ENCODE measurements at regions not wholly inside any gene's neighbourhood (a gene's known extent, or its start where the extent isn't known, plus 50 kb on each side); places are given as distances from the start of the nearest gene placed in this dataset.

DNA sequence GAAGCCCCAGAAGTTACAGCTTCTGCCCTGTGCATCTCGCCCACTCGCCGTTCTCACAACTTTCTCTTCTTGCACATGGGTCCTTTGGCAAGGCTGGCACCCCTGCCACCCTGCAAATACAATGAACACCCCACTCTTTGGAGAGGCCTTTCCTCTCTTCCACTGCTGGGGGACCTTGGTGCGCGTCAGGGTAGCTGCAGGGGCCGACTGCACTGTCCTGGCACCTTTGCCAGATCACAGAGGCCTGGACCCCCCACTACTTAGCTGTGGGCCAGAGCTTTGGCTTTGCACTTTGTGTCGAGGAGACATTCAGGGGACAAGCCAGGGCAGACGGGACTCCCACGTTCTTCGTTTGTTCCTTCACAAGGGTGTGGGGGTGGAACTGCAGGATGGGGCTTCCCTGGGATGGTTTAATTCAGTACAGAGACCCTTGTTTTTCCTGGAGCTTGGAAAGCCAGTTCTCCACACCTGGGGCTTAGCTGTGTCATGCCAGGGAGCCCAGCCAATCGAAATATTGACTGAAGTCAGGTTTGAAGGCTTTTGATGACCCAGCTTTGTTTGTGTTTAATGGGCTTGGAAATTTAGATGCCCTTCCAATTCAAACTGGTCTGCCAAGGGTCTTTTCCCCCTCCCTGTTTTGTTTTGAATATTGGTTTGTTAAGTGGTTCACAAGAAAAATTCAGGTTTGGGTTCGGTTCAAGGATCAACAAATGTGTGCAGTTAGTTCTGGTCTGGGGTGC lies 256.1 kb upstream of the TLE3 start:
- no peaks in the 10 kb centered on the region for H3K36me3 Mint-ChIP-seq (ENCODE audit: insufficient read depth)
- no peaks in the 10 kb centered on the region for H3K4me1 Mint-ChIP-seq (ENCODE audit: low read depth)
- ATAC-seq, result no peak
- no peak for DNase-seq
- H3K4me3 Mint-ChIP-seq, result no peak overlapping the region
- no peaks in the 10 kb centered on the region for H3K9me3 Mint-ChIP-seq
- peaks cover 9% of the 10 kb centered on the region for H3K27me3 Mint-ChIP-seq (ENCODE audit: low read depth)

DNA sequence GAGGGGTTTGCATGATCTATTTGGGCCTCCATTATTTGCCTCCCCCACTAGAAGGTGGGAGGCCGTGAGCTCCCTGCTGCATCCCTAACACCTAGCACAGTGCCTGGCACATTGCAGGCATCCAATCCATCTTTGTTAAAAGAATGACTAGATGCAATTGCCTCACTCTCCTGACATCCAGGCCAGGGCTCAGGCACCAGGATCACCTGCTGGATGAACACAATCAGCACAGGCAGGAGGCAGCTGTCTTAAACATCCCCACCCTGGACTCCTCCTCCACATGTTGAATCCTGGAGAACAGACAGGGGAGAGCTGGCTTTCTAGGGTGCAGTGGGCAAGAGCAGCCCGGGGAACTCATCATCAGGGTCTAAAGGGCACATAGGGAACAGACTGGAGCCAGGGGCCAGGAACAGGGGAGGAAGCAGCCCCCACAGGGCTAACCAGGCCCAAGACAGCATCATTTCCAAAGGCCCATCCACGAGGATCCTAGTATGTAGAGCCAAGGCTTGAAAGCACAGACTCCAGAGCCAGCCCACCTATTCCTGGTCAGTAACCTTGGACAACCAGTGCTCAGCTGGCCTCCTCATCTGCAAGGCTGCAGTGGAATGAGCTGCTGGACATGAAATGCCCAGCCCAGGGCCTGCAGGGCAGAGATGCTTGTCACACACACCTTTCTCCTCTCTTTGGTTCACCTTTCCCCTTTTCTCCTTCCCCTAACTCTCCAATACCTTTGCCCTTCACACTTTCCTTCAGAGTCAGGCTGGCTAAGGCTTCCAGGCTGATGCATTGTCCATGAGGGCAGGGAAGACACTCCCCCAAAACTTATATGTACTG lies 254.4 kb upstream of the TLE3 start:
- Mint-ChIP-seq H3K36me3 (ENCODE audit: insufficient read depth) (no peaks in the 10 kb centered on the region), H3K4me1 (ENCODE audit: low read depth) (no peaks in the 10 kb centered on the region), H3K27me3 (ENCODE audit: low read depth) (peaks cover 11% of the 10 kb centered on the region), H3K4me3 (no peak overlapping the region), H3K9me3 (no peaks in the 10 kb centered on the region)
- DNase-seq (no peak), ATAC-seq (no peak)

DNA sequence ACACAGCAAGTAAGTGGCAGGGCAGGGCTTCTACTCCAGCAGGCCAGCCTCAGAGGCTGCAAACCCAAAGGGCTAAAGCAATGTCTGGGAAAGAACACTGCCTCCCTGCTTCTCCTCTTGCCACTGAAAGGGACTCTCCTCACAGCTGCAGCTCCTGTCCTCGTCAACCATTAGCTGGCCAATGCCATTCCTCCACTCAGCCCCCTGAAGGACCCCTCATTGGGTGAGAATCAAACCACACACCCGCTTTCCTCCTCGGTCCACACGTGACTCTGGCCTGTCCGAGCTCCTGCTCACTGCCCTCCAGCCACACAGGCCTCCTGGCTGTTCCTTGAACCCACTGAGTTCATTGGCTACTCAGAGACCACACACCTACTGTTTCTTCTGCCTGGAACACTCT lies 253.7 kb upstream of the TLE3 start:
- no peaks in the 10 kb centered on the region for H3K36me3 Mint-ChIP-seq (ENCODE audit: insufficient read depth)

GRCh38 chr15:70348581-70349344 lies 251.0 kb upstream of the TLE3 start:
- Mint-ChIP-seq H3K36me3 (ENCODE audit: insufficient read depth) (no peaks in the 10 kb centered on the region), H3K4me1 (ENCODE audit: low read depth) (no peaks in the 10 kb centered on the region), H3K9me3 (no peaks in the 10 kb centered on the region), H3K4me3 (no peak overlapping the region), H3K27me3 (ENCODE audit: low read depth) (peaks cover 4% of the 10 kb centered on the region)
- DNase-seq (no peak), ATAC-seq (no peak)

More for the DNA sequence above, 253.7 kb upstream of the TLE3 start:
- Mint-ChIP-seq H3K4me1 (ENCODE audit: low read depth) (no peaks in the 10 kb centered on the region), H3K9me3 (no peaks in the 10 kb centered on the region), H3K4me3 (no peak overlapping the region), H3K27me3 (ENCODE audit: low read depth) (peaks cover 11% of the 10 kb centered on the region)
- no peak for DNase-seq
- ATAC-seq, result no peak

GRCh38 chr15:70348226-70348543 lies 250.5 kb upstream of the TLE3 start:
- Mint-ChIP-seq H3K27me3 (ENCODE audit: low read depth) (peaks cover 4% of the 10 kb centered on the region), H3K36me3 (ENCODE audit: insufficient read depth) (no peaks in the 10 kb centered on the region), H3K4me1 (ENCODE audit: low read depth) (no peaks in the 10 kb centered on the region), H3K4me3 (no peak overlapping the region), H3K9me3 (no peaks in the 10 kb centered on the region)
- no peak for ATAC-seq
- no peak for DNase-seq

GRCh38 chr15:70347321-70348225 lies 249.9 kb upstream of the TLE3 start:
- DNase-seq, result no peak
- H3K4me1 Mint-ChIP-seq (ENCODE audit: low read depth), result no peaks in the 10 kb centered on the region
- peaks cover 4% of the 10 kb centered on the region for H3K27me3 Mint-ChIP-seq (ENCODE audit: low read depth)
- H3K4me3 Mint-ChIP-seq, result no peak overlapping the region
- ATAC-seq, result no peak
- no peaks in the 10 kb centered on the region for H3K9me3 Mint-ChIP-seq
- H3K36me3 Mint-ChIP-seq (ENCODE audit: insufficient read depth), result no peaks in the 10 kb centered on the region

DNA sequence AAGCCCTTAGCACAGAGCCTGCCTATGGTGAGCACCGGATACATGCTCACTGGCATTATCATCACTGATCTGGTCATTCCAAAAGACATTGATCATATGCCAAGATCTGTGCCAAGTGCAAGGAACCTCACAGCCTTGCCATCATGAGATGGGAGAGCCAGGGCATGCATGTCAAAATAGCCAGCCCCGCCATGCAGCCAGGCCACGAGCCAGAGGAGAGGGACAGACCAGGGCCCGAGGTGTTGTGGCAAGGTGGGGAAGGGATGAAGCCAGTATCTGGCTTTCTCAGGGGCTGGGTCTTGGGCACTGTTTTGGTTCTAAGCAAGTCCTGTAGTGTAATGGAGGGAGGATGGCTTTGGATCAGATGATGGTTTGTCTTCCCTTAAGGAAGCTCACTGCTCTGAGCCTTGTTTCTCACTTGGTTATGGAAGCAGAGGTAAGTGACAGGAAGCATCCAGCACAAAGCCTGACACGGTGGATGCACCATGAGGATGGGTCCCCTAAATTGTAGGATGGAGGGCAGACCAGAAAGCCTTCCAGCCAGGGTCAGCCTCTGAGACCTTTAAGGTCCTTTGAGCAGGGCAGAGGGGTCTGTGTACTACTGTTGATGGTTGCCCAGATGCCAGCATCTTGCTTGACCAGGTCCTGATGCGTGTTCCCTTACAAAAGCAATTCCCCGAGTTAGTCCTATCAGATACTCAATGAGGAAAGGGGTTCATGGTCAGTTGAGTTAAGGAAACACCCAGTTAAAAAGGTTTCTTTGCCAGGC lies 247.7 kb upstream of the TLE3 start:
- no peak overlapping the region for H3K4me3 Mint-ChIP-seq
- peaks cover 4% of the 10 kb centered on the region for H3K27me3 Mint-ChIP-seq (ENCODE audit: low read depth)
- H3K4me1 Mint-ChIP-seq (ENCODE audit: low read depth), result no peaks in the 10 kb centered on the region
- no peak for DNase-seq
- ATAC-seq, result no peak
- H3K36me3 Mint-ChIP-seq (ENCODE audit: insufficient read depth), result no peaks in the 10 kb centered on the region
- no peaks in the 10 kb centered on the region for H3K9me3 Mint-ChIP-seq

DNA sequence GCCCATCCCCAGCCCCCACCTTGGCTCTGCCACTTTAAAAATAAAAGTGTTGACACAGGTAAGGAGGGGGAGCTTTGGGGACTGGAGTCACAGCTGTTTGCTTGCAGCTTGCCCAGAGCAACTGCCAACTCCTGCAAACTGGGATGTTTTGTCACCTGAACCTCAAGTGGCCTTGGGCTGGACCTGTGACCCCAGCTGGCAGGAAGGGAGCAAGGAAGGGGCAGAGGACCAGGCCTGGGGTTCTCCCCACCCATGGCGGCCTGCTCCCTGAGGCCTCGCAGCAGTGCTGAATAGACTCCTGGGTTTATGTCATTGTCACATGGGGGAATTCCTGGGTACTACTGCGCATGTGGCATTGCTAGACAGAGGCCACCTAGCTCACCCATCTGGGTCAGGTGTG lies 246.9 kb upstream of the TLE3 start:
- no peaks in the 10 kb centered on the region for H3K36me3 Mint-ChIP-seq (ENCODE audit: insufficient read depth)
- DNase-seq (no peak), ATAC-seq (no peak)
- no peak overlapping the region for H3K4me3 Mint-ChIP-seq
- no peaks in the 10 kb centered on the region for H3K4me1 Mint-ChIP-seq (ENCODE audit: low read depth)
- peaks cover 4% of the 10 kb centered on the region for H3K27me3 Mint-ChIP-seq (ENCODE audit: low read depth)
- H3K9me3 Mint-ChIP-seq, result no peaks in the 10 kb centered on the region

DNA sequence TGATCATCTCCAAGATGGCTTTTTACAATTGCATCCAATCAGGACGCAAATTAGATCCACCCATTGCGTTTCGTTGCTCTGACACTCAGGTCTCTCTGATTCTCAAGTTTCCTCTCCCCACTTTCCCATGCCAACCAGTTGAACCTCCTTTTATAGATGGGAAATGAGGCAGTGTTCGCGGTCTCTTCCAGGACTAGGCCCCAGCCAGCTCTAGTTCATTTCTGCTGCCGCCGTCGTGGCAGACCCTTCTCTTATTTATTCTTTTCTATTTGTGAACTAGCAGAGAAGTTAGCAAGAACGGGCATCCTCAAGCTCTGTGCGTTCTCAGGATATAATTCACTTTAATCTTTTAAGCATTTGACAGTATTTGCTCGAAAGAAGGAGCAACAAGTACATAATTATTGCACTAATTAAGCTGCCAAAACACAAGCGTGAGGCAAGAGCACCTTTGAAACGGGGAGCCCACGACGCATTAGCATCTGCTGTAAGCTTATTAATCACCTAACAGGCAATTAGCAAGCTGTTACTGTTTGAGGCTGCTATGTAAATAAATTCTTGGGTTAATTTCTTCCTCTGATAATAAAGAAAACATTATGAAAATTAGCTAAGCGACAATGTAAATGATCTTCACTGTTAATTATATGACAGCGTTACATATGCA lies 246.4 kb upstream of the TLE3 start:
- Mint-ChIP-seq H3K9me3 (no peaks in the 10 kb centered on the region), H3K36me3 (ENCODE audit: insufficient read depth) (no peaks in the 10 kb centered on the region), H3K4me3 (no peak overlapping the region), H3K27me3 (ENCODE audit: low read depth) (peaks cover 4% of the 10 kb centered on the region), H3K4me1 (ENCODE audit: low read depth) (no peaks in the 10 kb centered on the region)
- DNase-seq, result no peak
- ATAC-seq, result no peak

DNA sequence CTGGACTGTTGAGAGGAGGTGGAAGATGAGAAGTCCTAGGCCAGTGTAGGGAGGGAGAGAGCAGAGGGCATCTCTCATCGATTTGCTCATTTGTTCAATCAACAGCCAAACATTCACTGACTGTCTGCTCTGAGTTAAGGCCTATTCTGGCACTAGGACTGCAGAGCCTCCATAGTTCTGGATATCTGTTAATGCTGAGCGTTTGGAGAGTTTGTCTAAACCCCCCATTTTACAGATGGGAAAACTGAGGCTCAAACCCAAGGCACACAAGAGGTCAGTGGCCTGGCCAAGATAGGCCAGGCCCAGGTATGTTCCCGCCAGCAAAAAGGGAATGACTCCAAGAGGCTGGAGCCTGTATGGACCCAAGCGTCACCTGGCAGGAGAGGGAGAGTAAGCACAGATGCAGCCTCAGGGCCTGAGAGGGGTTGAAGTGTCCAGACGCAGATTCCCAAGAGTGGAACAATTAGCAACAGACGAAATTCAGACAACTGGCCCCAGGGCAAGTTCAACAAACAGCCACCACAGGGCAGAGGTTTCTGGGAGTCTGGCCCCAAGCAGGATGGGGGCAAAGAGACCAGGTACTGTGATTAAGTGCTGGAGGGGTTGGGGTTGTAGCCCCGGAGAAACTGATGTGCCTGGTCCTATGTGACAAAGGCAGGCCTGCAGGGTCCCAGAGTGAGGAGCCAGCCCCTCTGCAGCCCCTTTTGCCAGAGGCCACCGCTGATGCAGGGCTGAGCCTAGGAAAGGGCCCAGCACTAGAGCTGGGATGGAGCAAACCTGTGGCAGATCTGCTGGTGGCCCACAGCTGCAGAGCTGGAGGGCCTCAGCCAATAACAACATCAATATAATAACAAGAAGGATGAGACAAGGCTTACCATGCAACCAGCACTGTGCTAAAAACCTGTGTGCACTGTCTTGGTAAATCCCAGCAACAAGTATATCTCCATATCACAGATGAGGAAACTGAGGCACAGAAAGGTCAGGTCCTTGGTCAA lies 245.1 kb upstream of the TLE3 start:
- DNase-seq (no peak), ATAC-seq (no peak)
- Mint-ChIP-seq H3K4me1 (ENCODE audit: low read depth) (no peaks in the 10 kb centered on the region), H3K4me3 (no peak overlapping the region), H3K27me3 (ENCODE audit: low read depth) (no peaks in the 10 kb centered on the region), H3K36me3 (ENCODE audit: insufficient read depth) (no peaks in the 10 kb centered on the region), H3K9me3 (no peaks in the 10 kb centered on the region)

GRCh38 chr15:70342141-70342540 lies 244.4 kb upstream of the TLE3 start:
- no peaks in the 10 kb centered on the region for H3K9me3 Mint-ChIP-seq
- no peak for ATAC-seq
- H3K36me3 Mint-ChIP-seq (ENCODE audit: insufficient read depth), result no peaks in the 10 kb centered on the region

GRCh38 chr15:70341566-70341965 lies 243.8 kb upstream of the TLE3 start:
- ATAC-seq, result no peak

More at GRCh38 chr15:70342141-70342540, 244.4 kb upstream of the TLE3 start:
- H3K27me3 Mint-ChIP-seq (ENCODE audit: low read depth), result peaks cover 2% of the 10 kb centered on the region
- DNase-seq, result no peak
- H3K4me3 Mint-ChIP-seq, result no peak overlapping the region
- no peaks in the 10 kb centered on the region for H3K4me1 Mint-ChIP-seq (ENCODE audit: low read depth)

More at GRCh38 chr15:70341566-70341965, 243.8 kb upstream of the TLE3 start:
- DNase-seq, result no peak
- no peak overlapping the region for H3K4me3 Mint-ChIP-seq
- H3K4me1 Mint-ChIP-seq (ENCODE audit: low read depth), result no peaks in the 10 kb centered on the region
- H3K9me3 Mint-ChIP-seq, result no peaks in the 10 kb centered on the region
- peaks cover 4% of the 10 kb centered on the region for H3K27me3 Mint-ChIP-seq (ENCODE audit: low read depth)
- no peaks in the 10 kb centered on the region for H3K36me3 Mint-ChIP-seq (ENCODE audit: insufficient read depth)

Data from activated T-cell treated with anti-CD3 and anti-CD28 coated beads, Interleukin-2, amount 50 U/mL, for 4 hours (primary cell).